IMR-90 (cell line): ENCODE measurements at regions not wholly inside any gene's neighbourhood (a gene's known extent, or its start where the extent isn't known, plus 50 kb on each side); places are given as distances from the start of the nearest gene placed in this dataset.
A peak's percentile ranks its signal among the peaks of the same experiment; 100 is the strongest.

Source experiments
- ATAC-seq: fragments of 200-7000 bp; cut with Tn5 transposase; 2 replicates; pipeline ENCODE4 v1.9.1; 2020; ENCODE audit warnings: low read depth, mild to moderate bottlenecking, moderate library complexity
- BruUV-seq: library from RNA; stranded (reverse); fragments of 400-500 nt; replicated peaks from 2 replicates; lab custom pipeline; 2021; lab: Mats Ljungman, UMichigan
- CTCF ChIA-PET: fragments of 300-600 bp; formaldehyde crosslinking; extraction: SDS; loops from one replicate; lab custom pipeline; 2021; ENCODE audit warnings: antibody characterized with exemption; lab: Yijun Ruan, JAX
- POLR2A ChIA-PET: fragments of 300-600 bp; sonication (Branson Sonifier 250); formaldehyde crosslinking; loops from one replicate; lab custom pipeline; 2022; ENCODE audit warnings: antibody characterized with exemption; ENCODE audit not compliant: unreplicated experiment; lab: Charles Lee
- DNase-seq: peaks from one replicate; pipeline ENCODE4 v3.0.0; 2013
- H2AFZ ChIP-seq: replicated peaks from 2 replicates; pipeline ENCODE3; 2013; ENCODE audit warnings: low read length, mild to moderate bottlenecking; ENCODE audit not compliant: poor library complexity
- H2AK5ac ChIP-seq: 2 replicates; pipeline ENCODE4 v1.6.1; 2013; ENCODE audit warnings: low read depth, low read length, inconsistent platforms
- H2AK9ac ChIP-seq: replicated peaks from 2 replicates; pipeline ENCODE3; 2013; ENCODE audit warnings: mild to moderate bottlenecking, low read depth, low read length, moderate library complexity; ENCODE audit not compliant: poor library complexity
- H2BK120ac ChIP-seq: 2 replicates; pipeline ENCODE4 v1.6.1; 2013; ENCODE audit warnings: low read depth, low read length, inconsistent platforms
- H2BK15ac ChIP-seq: 3 replicates; pipeline ENCODE4 v1.6.1; 2013; ENCODE audit warnings: low read depth, low read length, inconsistent platforms
- H2BK20ac ChIP-seq: 2 replicates; pipeline ENCODE4 v1.6.1; 2013; ENCODE audit warnings: low read depth, mild to moderate bottlenecking, inconsistent platforms, low read length, moderate library complexity
- H2BK5ac ChIP-seq: 2 replicates; pipeline ENCODE4 v1.6.1; 2013; ENCODE audit warnings: mild to moderate bottlenecking, low read depth, low read length, inconsistent platforms; ENCODE audit not compliant: poor library complexity, severe bottlenecking
- H3K14ac ChIP-seq: replicated peaks from 2 replicates; pipeline ENCODE4 v1.6.1; 2013; ENCODE audit warnings: low read depth, low read length, inconsistent platforms
- H3K18ac ChIP-seq: 2 replicates; pipeline ENCODE4 v1.6.1; 2013; ENCODE audit warnings: low read depth, low read length, control low read depth
- H3K23ac ChIP-seq: 2 replicates; pipeline ENCODE4 v1.6.1; 2013; ENCODE audit warnings: low read depth, low read length, inconsistent platforms
- H3K27ac ChIP-seq: 2 replicates; pipeline ENCODE4 v1.5.1; 2013; ENCODE audit warnings: mild to moderate bottlenecking, control low read depth, low read length; ENCODE audit not compliant: insufficient read depth
- H3K27me3 ChIP-seq: 2 replicates; pipeline ENCODE4 v1.6.1; 2013; ENCODE audit warnings: low read length; ENCODE audit not compliant: control insufficient read depth, insufficient read depth
- H3K36me3 ChIP-seq: 2 replicates; pipeline ENCODE4 v1.6.1; 2013; ENCODE audit warnings: low read length, mixed read lengths; ENCODE audit not compliant: control insufficient read depth, insufficient read depth
- H3K4ac ChIP-seq: 2 replicates; pipeline ENCODE4 v1.6.1; 2013; ENCODE audit warnings: low read depth, low read length, inconsistent platforms
- H3K4me1 ChIP-seq: 2 replicates; pipeline ENCODE4 v1.6.1; 2013; ENCODE audit warnings: low read length, mixed read lengths; ENCODE audit not compliant: control insufficient read depth, insufficient read depth
- H3K4me2 ChIP-seq: 2 replicates; pipeline ENCODE4 v1.6.1; 2013; ENCODE audit warnings: low read depth, mild to moderate bottlenecking, control low read depth, low read length, moderate library complexity
- H3K4me3 ChIP-seq: 2 replicates; pipeline ENCODE4 v1.5.1; 2013; ENCODE audit warnings: low read depth, mild to moderate bottlenecking, control low read depth, low read length, moderate library complexity; ENCODE audit not compliant: insufficient read depth
- H3K56ac ChIP-seq: 2 replicates; pipeline ENCODE4 v1.6.1; 2013; ENCODE audit warnings: low read length, inconsistent platforms; ENCODE audit not compliant: insufficient read depth; ENCODE audit errors: extremely low read depth
- H3K79me1 ChIP-seq, 2 experiments: 2 replicates each; pipeline ENCODE4 v1.6.1; 2013; ENCODE audit warnings: low read length in 2 of 2, inconsistent platforms in 1 of 2, low read depth in 1 of 2
- H3K9ac ChIP-seq: 2 replicates; pipeline ENCODE4 v1.6.1; 2013; ENCODE audit warnings: low read depth, low read length, control low read depth
- H3K9me1 ChIP-seq: 2 replicates; pipeline ENCODE4 v1.6.1; 2013; ENCODE audit warnings: low read length, inconsistent platforms; ENCODE audit not compliant: insufficient read depth
- H3K9me3 ChIP-seq: 2 replicates; pipeline ENCODE4 v1.6.1; 2013; ENCODE audit warnings: low read length; ENCODE audit not compliant: control insufficient read depth, insufficient read depth
- H4K20me1 ChIP-seq: 2 replicates; pipeline ENCODE4 v1.6.1; 2013; ENCODE audit warnings: low read length, inconsistent platforms; ENCODE audit not compliant: insufficient read depth
- H4K5ac ChIP-seq: 2 replicates; pipeline ENCODE4 v1.6.1; 2013; ENCODE audit warnings: mild to moderate bottlenecking, low read depth, low read length, control low read depth
- H4K8ac ChIP-seq, 2 experiments: 2 replicates each; pipeline ENCODE4 v1.6.1; 2013; ENCODE audit warnings: low read depth in 2 of 2, low read length in 2 of 2, control low read depth in 1 of 2, inconsistent platforms in 1 of 2
- H4K91ac ChIP-seq: 2 replicates; pipeline ENCODE4 v1.6.1; 2013; ENCODE audit warnings: low read depth, low read length, inconsistent platforms; ENCODE audit not compliant: insufficient read depth
- CEBPB ChIP-seq: IDR thresholded peaks from 2 replicates; pipeline ENCODE4 v1.6.1; 2012; ENCODE audit warnings: low read depth, low read length, improper control_type of control experiment
- NFE2L2 ChIP-seq: fragments of 150-350 bp; IDR thresholded peaks from 2 replicates; pipeline ENCODE4 v1.6.1; 2016; ENCODE audit warnings: low read depth, mild to moderate bottlenecking, low read length
- RFX5 ChIP-seq: IDR thresholded peaks from 2 replicates; pipeline ENCODE4 v1.8.0; 2012; ENCODE audit warnings: low read depth, mild to moderate bottlenecking, low read length, moderate library complexity
- WGBS, 2 experiments: methylation state at CpG; one replicate each; pipeline versions ENCODE4 v1.1.5 to v1.1.7; 2013; ENCODE audit warnings: missing lambda C conversion rate in 2 of 2; ENCODE audit not compliant: insufficient read length in 1 of 2; ENCODE audit errors: extremely low coverage in 2 of 2; 5-methylcytosine and 5-hydroxymethylcytosine counted together
- dilution Hi-C: fragments of 300-500 bp; cut with HindIII; formaldehyde crosslinking; loops from one replicate; pipeline ENCODE4 v1.14.3; 2018; ENCODE audit warnings: low sequenced_read_pairs; ENCODE audit not compliant: unreplicated experiment
- in situ Hi-C: fragments of 300-500 bp; cut with MboI; formaldehyde crosslinking; loops from 3 replicates; pipeline ENCODE4 v1.14.3; 2019; ENCODE audit warnings: low sequenced_read_pairs, inconsistent platforms, mixed read lengths
- intact Hi-C: fragments of 100-400 bp; cut with micrococcal nuclease; formaldehyde crosslinking; loops from 2 replicates; pipeline ENCODE4 v1.10.0; 2022

- Histone ChIP-seq H3K27me3 (no peaks in the 10 kb centered on the region), H3K14ac (peak overlapping the region; percentile 72), H3K4me2 (peak overlapping the region; percentile 37; the same call in 1 of the 2 replicates), H4K5ac (no peak overlapping the region), H3K56ac (no peak overlapping the region), H4K91ac (peak overlapping the region; percentile 33; the same call in 1 of the 2 replicates), H3K27ac (no peak overlapping the region), H3K9me1 (peaks cover 4% of the 10 kb centered on the region), H2AK9ac (no peak overlapping the region), H3K18ac (no peak overlapping the region), H2AK5ac (peak overlapping the region; percentile 43; the same call in 1 of the 2 replicates), H2BK120ac (peak overlapping the region; percentile 50), H3K9ac (no peak overlapping the region), H2BK20ac (peak overlapping the region; percentile 67), H2BK5ac (no peak overlapping the region), H3K4me3 (no peak overlapping the region), H3K36me3 (no peaks in the 10 kb centered on the region), H3K4ac (peak overlapping the region; percentile 60; the same call in 1 of the 2 replicates), H3K4me1 (peaks cover 8% of the 10 kb centered on the region), H4K8ac (0 out of 4 replicates have a peak overlapping the region, but pooled peaks of 1 of the 2 experiments have one; percentile 65), H3K79me1 (no peaks in the 10 kb centered on the region), H2AFZ (peak overlapping the region; percentile 76), H3K9me3 (no peaks in the 10 kb centered on the region), H4K20me1 (no peaks in the 10 kb centered on the region), H3K23ac (peak overlapping the region; percentile 56), H2BK15ac (peak overlapping the region; percentile 61; the same call in 1 of the 3 replicates)
- DNase-seq (peak; percentile 56), ATAC-seq (no peak)
- intact Hi-C loops (no loop called here), in situ Hi-C loops (no loop called here), dilution Hi-C loops (no loop called here)
- ChIA-PET POLR2A (no interaction called here), CTCF (interaction anchor here (0.6 kb wide), 1 partner anchor 72 kb away, joined by 3 read pairs; no protein-coding TSS in a partner anchor)
- WGBS, 2 experiments, result 30% methylated on average over 3 of the region's 7 CpGs; no CpG with 5 or more reads in 1 of the 2 experiments
- BruUV-seq, result no TSS peak
- TF ChIP-seq RFX5, result no peak
- no peak for TF ChIP-seq NFE2L2
- TF ChIP-seq CEBPB, result peak; percentile 76
Measured at GRCh38 chr11:121898903-121899302, 217.1 kb downstream of the BLID start.
